Inflammatory macrophage (primary cell): ENCODE measurements at regions not wholly inside any gene's neighbourhood (a gene's known extent, or its start where the extent isn't known, plus 50 kb on each side); places are given as distances from the start of the nearest gene placed in this dataset.
"Not testable (repeated sequence)": the region's sequence is repeated elsewhere in the genome, so short reads cannot be mapped to it uniquely, and the experiment has no call there.

ENCODE experiments used
- DNase-seq, 2 donors: peaks; one replicate each; pipeline ENCODE4 v3.0.0-alpha.2; 2020 to 2022

DNA sequence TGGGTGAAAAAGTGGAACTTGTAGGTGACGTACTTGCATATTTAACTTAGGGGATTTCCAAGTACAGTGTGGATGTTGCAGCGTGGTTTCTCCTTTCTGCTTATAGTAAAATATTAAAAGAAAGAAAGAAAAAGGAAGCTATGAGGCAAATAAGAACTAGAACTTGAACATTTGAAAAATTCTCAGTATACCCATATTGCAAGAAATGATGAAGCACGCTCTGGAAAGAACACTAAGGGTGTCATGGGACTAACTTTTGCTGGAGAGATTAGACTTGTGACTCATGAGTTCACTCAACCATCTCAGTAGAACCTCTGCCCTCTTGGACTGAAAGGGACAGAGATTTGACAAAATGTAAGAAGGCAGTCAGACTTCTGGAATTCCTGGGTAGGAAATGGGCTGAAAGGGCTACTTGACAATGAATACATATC, 704.5 kb upstream of the ADGRL4 start:
- DNase-seq: no peak

GRCh38 chr1:79708646-79709265, 702.2 kb upstream of the ADGRL4 start:
- no peak for DNase-seq

GRCh38 chr1:79705218-79705617, 698.7 kb upstream of the ADGRL4 start:
- DNase-seq: no peak

- no peak for DNase-seq
Measured at GRCh38 chr1:79704067-79704466, 697.5 kb upstream of the ADGRL4 start.

GRCh38 chr1:79702336-79702999, 695.9 kb upstream of the ADGRL4 start:
- not testable (repeated sequence) for DNase-seq

DNA sequence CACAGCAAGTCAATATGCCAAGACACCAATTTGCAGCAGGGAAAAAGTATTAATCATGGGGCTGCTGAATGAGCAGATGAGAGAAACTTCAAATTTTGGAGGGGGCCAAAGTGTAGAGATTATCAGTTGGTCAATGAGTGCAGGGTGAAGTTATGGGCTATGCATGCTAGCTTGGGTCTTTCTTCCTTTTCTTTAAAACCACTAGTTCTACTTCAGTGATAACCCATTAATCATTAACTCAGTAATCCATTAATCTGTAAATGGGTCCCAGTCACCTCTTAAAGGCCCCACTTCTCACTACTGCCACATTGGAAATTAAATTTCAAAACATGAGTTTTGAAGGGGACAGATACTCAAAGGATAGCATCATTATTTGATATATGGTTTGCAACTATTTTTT, 688.6 kb upstream of the ADGRL4 start:
- no peak for DNase-seq

DNA sequence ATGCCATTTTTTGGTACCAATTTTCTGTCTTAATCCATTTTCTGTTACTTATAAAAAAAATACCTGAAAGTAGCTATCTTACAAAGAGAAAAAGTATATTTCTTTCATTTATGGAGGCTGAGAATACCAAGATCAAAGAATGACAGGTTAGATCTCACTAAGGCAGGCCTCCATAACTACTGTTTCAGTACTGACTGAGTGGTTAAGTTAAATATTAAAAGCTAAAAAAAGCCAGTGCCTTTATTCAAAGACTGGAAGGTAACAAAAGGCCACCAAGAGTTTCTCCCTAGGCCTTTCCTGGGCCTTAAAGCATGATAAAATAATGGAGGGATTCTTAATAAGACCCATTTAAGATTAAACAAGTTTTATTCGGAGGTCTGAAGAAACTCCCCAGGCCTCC, 687.7 kb upstream of the ADGRL4 start:
- DNase-seq: no peak

DNA sequence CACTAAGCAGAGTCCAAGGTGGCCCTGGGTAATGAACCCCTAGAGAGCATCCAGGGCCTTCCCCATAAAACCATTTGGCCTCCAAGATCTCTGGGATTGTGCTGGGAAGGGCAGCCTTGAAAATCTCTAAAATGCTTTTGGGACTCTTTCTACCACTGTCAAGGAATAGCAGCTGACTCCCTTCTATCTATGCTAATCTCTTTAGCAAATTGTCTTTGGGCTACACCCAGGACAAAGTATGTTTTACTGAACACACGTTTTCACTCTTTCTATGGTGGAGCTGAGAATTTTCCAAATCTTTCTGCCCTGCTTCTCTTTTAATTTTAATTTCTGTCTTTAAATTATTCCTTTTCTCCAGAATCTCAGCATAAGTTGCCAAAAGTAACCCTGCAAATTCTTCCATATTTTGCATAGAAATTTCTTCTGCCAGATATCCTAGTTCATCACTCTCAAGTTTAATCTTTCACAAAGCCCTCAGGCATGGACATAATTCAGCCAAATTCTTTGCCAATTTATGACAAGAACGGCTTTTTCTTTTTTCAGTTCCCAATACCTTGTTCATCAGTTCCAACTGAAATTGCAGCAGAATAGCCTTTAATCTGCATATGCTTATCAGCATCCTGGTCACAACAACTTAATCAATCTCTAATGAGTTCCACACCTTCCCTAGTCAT, 687.0 kb upstream of the ADGRL4 start:
- no peak for DNase-seq

GRCh38 chr1:79692519-79692918, 686.0 kb upstream of the ADGRL4 start:
- no peak for DNase-seq

DNA sequence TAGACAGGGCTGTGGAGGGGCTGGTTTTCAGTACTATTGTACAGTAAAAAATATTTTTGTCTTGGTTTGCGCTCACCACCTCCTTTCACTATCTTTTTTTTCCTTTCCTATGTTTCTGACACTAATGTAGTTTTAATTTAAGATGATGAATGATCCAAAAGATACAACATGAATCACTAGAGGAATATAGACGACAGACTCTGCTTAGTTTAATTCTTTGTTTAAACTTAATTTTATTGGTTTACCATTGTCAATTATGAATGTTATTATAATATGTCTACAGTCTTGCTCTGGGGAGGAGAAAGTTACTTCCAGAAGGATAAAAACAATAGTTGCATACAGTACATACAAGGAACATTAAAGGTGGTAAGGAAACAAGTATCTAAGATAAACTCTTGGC, 682.4 kb upstream of the ADGRL4 start:
- no peak for DNase-seq

DNA sequence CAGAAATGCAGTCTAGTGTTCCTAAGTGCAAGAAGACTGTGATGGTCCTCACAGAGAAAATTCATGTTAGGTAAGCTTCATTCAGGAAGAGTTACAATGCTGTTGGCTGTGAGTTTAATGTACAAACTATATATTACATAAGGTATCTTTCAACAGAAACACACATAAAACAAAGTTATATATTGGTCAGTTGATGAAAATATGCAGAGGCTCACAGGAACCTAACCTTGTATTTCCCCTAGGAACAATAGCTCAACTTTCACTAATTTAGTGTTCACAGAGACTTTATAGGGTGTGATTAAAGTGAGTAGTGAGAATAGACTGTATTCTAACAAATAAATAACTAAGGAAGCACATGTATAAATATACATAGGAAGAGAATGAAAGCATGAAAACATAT, 676.9 kb upstream of the ADGRL4 start:
- no peak for DNase-seq

GRCh38 chr1:79682478-79682877, 675.9 kb upstream of the ADGRL4 start:
- DNase-seq: no peak

DNA sequence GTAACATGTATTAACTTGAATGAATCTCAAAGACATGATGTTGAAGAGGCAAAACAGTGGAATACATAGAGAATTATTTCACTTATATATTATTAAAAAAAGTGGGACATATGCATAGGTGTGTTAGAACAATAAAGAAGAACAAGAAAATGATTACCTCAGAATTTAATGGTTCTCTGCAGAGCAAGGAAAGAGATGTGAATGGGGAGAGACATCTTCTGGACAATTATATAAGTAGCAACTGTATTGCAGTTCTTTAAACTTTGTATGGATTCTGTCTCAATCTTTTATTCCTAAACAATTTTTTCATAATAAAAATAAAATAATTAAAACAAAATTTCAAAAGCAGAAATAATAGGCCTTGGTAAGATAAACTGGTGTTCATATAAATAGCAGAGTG, 674.9 kb upstream of the ADGRL4 start:
- DNase-seq: no peak

GRCh38 chr1:79679916-79680315, 673.4 kb upstream of the ADGRL4 start:
- no peak for DNase-seq

- DNase-seq: no peak
Measured at GRCh38 chr1:79667848-79668696, 661.5 kb upstream of the ADGRL4 start.

- no peak for DNase-seq
Measured at GRCh38 chr1:79667166-79667565, 660.6 kb upstream of the ADGRL4 start.

DNA sequence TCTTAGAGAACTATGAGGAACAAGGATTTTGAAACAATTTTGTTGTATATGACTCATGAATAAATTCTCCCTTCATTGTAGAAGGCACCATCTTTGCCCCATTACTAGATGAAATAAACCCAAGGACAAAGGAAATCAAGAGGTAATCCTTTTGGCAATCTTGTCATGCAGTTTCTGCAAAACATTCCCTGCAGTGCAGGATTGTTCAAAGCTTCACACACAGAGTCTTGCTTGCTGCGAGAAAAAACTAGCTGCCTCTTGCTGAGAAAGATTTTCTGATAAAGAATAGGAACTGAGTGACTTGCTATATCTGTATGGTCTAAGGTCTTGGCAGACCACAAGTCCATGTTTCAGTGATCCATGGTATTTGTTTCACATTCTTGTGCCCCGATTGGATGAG, 657.4 kb upstream of the ADGRL4 start:
- DNase-seq: no peak

DNA sequence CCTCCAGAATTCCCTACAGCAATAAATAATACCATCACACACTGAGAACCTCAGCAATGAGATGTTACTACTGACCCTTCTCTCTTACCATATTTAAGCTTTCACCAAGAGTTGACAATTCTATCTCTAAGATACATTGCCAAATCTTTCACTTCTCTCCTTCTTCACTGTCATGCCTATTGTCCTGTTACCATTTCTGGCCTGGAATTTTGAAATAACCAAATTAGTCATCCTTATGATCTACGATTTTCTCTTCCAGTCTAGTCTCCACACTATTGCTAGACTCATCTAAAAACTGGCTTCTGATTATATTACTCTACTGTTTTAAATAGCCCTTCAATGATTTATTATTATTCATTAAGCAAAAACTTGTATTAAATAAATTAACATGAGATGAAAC, 656.1 kb upstream of the ADGRL4 start:
- DNase-seq: no peak

DNA sequence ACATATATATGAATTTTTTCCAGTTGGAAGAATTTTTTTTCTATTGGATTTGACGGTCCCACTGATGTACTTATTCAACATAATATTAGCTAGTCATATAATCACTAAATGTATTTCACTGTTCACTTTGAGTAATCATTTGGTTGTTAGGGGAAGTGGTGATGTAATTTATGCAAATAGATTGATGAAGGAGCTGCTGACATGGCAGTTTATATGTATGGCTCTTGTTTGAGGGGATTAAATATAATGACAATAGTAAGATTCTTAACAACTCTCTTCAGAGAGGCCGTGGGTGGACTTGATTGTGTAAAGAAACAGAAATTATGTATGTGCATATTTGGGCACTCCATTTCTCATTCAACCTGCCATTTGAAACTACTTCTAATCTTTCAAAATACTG, 653.6 kb upstream of the ADGRL4 start:
- DNase-seq: no peak

DNA sequence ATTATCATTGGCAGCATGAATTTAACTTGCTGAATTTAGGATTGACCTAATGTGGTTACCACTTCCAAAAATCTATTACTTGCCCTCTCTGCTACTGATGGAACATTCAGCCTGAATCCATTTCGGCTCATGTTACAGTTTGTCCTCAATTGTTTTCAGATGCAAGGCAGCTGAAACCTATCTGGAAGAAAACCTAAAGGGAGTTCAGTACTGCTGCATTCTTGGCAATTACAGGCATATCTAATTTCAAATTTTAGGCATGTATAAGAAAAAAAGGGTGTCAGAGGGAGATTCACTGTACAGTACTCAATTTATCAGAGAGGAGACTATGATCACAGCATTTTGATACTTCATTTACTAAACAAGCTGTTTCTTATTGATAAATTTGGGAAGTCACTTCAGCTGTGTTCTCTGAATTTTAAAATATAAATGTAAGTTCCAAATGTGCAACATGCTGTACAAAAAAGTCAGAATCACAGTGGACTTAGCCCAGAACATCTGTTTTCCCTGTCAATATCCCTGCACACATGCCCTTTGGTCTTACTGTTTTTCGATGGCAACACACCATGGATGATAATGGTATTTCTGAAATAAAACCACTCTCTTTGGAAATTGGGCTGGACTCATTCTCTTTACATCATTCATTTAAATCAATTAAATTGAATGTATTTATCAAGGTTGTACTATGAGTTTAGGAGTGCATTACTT, 651.6 kb upstream of the ADGRL4 start:
- no peak for DNase-seq

GRCh38 chr1:79655876-79656275, 649.3 kb upstream of the ADGRL4 start:
- no peak for DNase-seq

DNA sequence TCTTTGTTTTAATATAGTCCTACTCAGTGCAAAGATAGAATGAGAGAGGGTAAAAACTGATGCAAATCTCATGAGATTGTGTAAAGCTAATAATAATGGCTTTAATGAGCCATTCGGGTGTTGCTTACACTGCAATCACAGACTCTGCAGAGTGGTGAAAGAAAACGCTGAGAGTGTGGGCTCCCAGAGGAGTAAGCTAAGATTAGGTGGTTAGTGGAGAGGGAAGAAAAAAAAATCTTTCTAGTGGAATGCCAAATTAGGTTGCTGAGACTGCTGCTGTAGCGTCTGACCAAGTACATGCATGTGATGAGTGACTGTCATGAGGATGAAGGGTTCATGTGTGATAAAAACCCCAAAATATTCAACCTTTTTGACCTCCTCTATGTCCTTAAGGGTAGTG, 645.9 kb upstream of the ADGRL4 start:
- no peak for DNase-seq

- no peak for DNase-seq
Measured at GRCh38 chr1:79648126-79648525, 641.6 kb upstream of the ADGRL4 start.
